ENCODE measurements at regions not wholly inside any gene's neighbourhood (a gene's known extent, or its start where the extent isn't known, plus 50 kb on each side); places are given as distances from the start of the nearest gene placed in this dataset.

DNA sequence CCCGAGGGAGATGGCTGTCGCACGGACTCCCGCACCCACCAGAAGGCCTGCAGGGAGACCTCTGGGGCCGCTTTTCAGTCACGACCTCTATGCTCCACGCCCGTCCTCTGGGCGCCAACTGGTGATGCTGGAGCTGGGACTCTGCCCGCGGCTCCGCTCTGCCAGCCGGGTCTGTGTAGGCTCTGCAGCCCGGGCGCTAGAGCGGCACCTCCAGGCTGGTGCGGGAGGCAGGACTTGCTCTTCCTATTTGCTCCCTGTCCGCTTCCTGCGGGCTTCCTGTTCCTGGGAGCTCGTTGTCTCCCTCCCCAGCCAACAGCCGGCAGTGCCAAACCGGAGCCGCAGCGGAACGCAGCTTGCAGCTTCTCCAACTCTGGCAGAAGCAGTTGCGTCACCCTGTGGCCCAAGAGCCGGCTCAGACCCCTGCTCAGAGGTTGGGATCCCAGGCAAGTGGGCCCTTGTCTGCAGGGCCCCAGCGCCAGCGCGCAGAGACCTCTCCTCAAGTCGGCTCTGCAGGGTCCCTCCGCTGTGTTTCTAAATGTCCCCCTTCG is 285.9 kb downstream of the XXYLT1 start:
- TF ChIP-seq GATA3 (IDR thresholded peaks at IDR 0.05; ENCODE audit: low read depth, low read length) (no peak), GATA2 (IDR thresholded peaks at IDR 0.05; ENCODE audit: low read depth, low read length) (no peak)

All from SH-SY5Y (cell line).